ENCODE measurements at regions not wholly inside any gene's neighbourhood (a gene's known extent, or its start where the extent isn't known, plus 50 kb on each side); places are given as distances from the start of the nearest gene placed in this dataset.
"Not testable (repeated sequence)": the region's sequence is repeated elsewhere in the genome, so short reads cannot be mapped to it uniquely, and the experiment has no call there.

GRCh38 chr1:209173796-209174195 is 409.7 kb upstream of the CAMK1G start:
- DNase-seq (ENCODE audit: low spot score) = not testable (repeated sequence)

GRCh38 chr1:209176866-209177430 is 406.6 kb upstream of the CAMK1G start:
- no peak for DNase-seq (ENCODE audit: low spot score)

GRCh38 chr1:209183195-209183594 is 400.3 kb upstream of the CAMK1G start:
- DNase-seq (ENCODE audit: low spot score) = no peak

- DNase-seq (ENCODE audit: low spot score) = no peak
Observed at GRCh38 chr1:209187589-209187988, 395.9 kb upstream of the CAMK1G start.

- no peak for DNase-seq (ENCODE audit: low spot score)
Observed at GRCh38 chr1:209190591-209191261, 392.8 kb upstream of the CAMK1G start.

- DNase-seq (ENCODE audit: low spot score) = no peak
Observed at GRCh38 chr1:209191262-209191634, 392.3 kb upstream of the CAMK1G start.

GRCh38 chr1:209196140-209196539 is 387.4 kb upstream of the CAMK1G start:
- DNase-seq (ENCODE audit: low spot score) = no peak

GRCh38 chr1:209198961-209199750 is 384.4 kb upstream of the CAMK1G start:
- DNase-seq (ENCODE audit: low spot score) = no peak

- no peak for DNase-seq (ENCODE audit: low spot score)
Observed at GRCh38 chr1:209199822-209200221, 383.7 kb upstream of the CAMK1G start.

- DNase-seq (ENCODE audit: low spot score) = not testable (repeated sequence)
Observed at GRCh38 chr1:209202321-209202720, 381.2 kb upstream of the CAMK1G start.

GRCh38 chr1:209202830-209203532 is 380.5 kb upstream of the CAMK1G start:
- DNase-seq (ENCODE audit: low spot score) = peak; percentile 25

- no peak for DNase-seq (ENCODE audit: low spot score)
Observed at GRCh38 chr1:209203533-209203895, 380.0 kb upstream of the CAMK1G start.

- DNase-seq (ENCODE audit: low spot score) = no peak
Observed at GRCh38 chr1:209205039-209205438, 378.5 kb upstream of the CAMK1G start.

- DNase-seq (ENCODE audit: low spot score) = no peak
Observed at GRCh38 chr1:209207126-209207700, 376.3 kb upstream of the CAMK1G start.

- DNase-seq (ENCODE audit: low spot score) = peak; percentile 30
Observed at GRCh38 chr1:209207701-209208286, 375.7 kb upstream of the CAMK1G start.

GRCh38 chr1:209208648-209209047 is 374.9 kb upstream of the CAMK1G start:
- DNase-seq (ENCODE audit: low spot score) = no peak

GRCh38 chr1:209213989-209214388 is 369.5 kb upstream of the CAMK1G start:
- DNase-seq (ENCODE audit: low spot score) = no peak

- DNase-seq (ENCODE audit: low spot score) = no peak
Observed at GRCh38 chr1:209215826-209216225, 367.7 kb upstream of the CAMK1G start.

GRCh38 chr1:209218113-209218512 is 365.4 kb upstream of the CAMK1G start:
- no peak for DNase-seq (ENCODE audit: low spot score)

- no peak for DNase-seq (ENCODE audit: low spot score)
Observed at GRCh38 chr1:209218981-209219380, 364.5 kb upstream of the CAMK1G start.

GRCh38 chr1:209219791-209220524 is 363.6 kb upstream of the CAMK1G start:
- DNase-seq (ENCODE audit: low spot score) = no peak
